ACC112 (cell line): ENCODE measurements at regions not wholly inside any gene's neighbourhood (a gene's known extent, or its start where the extent isn't known, plus 50 kb on each side); places are given as distances from the start of the nearest gene placed in this dataset.
"Not testable (repeated sequence)": the region's sequence is repeated elsewhere in the genome, so short reads cannot be mapped to it uniquely, and the experiment has no call there.

Source experiments
- H2AFZ ChIP-seq: fragments of 200-600 bp; sonication (generic); one replicate; pipeline ENCODE4 v1.6.0; 2017; ENCODE audit warnings: antibody characterized with exemption, low read length; ENCODE audit not compliant: unreplicated experiment
- H3K27ac ChIP-seq: fragments of 200-600 bp; sonication (generic); 2 replicates; pipeline ENCODE4 v1.5.1; 2014; ENCODE audit warnings: low read depth, mild to moderate bottlenecking, antibody characterized with exemption, low read length, moderate library complexity
- H3K27me3 ChIP-seq: fragments of 200-600 bp; sonication (generic); 2 replicates; pipeline ENCODE4 v1.6.1; 2014; ENCODE audit warnings: mild to moderate bottlenecking, antibody characterized with exemption, low read length, moderate library complexity, mixed read lengths; ENCODE audit not compliant: insufficient read depth
- H3K36me3 ChIP-seq: fragments of 200-600 bp; sonication (generic); 2 replicates; pipeline ENCODE4 v1.6.1; 2016; ENCODE audit warnings: mild to moderate bottlenecking, antibody characterized with exemption, low read length, moderate library complexity, mixed read lengths; ENCODE audit not compliant: insufficient read depth
- H3K4me1 ChIP-seq: fragments of 200-600 bp; sonication (generic); one replicate; pipeline ENCODE4 v1.6.1; 2016; ENCODE audit warnings: low read length, mixed read lengths; ENCODE audit not compliant: insufficient read depth, unreplicated experiment, control insufficient read depth
- H3K4me3 ChIP-seq: fragments of 200-600 bp; sonication (generic); 2 replicates; pipeline ENCODE4 v1.5.1; 2014; ENCODE audit warnings: mild to moderate bottlenecking, low read depth, low read length
- H3K79me2 ChIP-seq: fragments of 200-600 bp; sonication (generic); one replicate; pipeline ENCODE4 v1.6.0; 2016; ENCODE audit warnings: low read length; ENCODE audit not compliant: control insufficient read depth, unreplicated experiment, insufficient read depth

GRCh38 chrX:117606101-117606500, 510.5 kb downstream of the KLHL13 start:
- not testable (repeated sequence) for H3K4me3 ChIP-seq, H3K27ac ChIP-seq, H3K4me1 ChIP-seq, H3K27me3 ChIP-seq, H3K36me3 ChIP-seq, H2AFZ ChIP-seq, H3K79me2 ChIP-seq

- H3K79me2 ChIP-seq: no peaks in the 10 kb centered on the region
- no peak overlapping the region for H2AFZ ChIP-seq
- no peak overlapping the region for H3K4me3 ChIP-seq
- H3K36me3 ChIP-seq: no peaks in the 10 kb centered on the region
- no peak overlapping the region for H3K27ac ChIP-seq
- no peaks in the 10 kb centered on the region for H3K27me3 ChIP-seq
- H3K4me1 ChIP-seq: no peaks in the 10 kb centered on the region
Observed at GRCh38 chrX:117570160-117570559, 546.5 kb downstream of the KLHL13 start.

GRCh38 chrX:117568238-117568637, 548.4 kb downstream of the KLHL13 start:
- H3K4me1 ChIP-seq: no peaks in the 10 kb centered on the region
- no peak overlapping the region for H3K27ac ChIP-seq
- H3K79me2 ChIP-seq: no peaks in the 10 kb centered on the region
- H3K27me3 ChIP-seq: no peaks in the 10 kb centered on the region
- H2AFZ ChIP-seq: no peak overlapping the region
- H3K4me3 ChIP-seq: no peak overlapping the region
- no peaks in the 10 kb centered on the region for H3K36me3 ChIP-seq

- Histone ChIP-seq H2AFZ (no peak overlapping the region), H3K36me3 (no peaks in the 10 kb centered on the region), H3K4me1 (no peaks in the 10 kb centered on the region), H3K27me3 (no peaks in the 10 kb centered on the region), H3K79me2 (no peaks in the 10 kb centered on the region), H3K27ac (no peak overlapping the region), H3K4me3 (no peak overlapping the region)
Observed at GRCh38 chrX:117543885-117544284, 572.7 kb downstream of the KLHL13 start.

GRCh38 chrX:117539090-117539418, 577.6 kb downstream of the KLHL13 start:
- Histone ChIP-seq H3K36me3 (no peaks in the 10 kb centered on the region), H3K4me1 (no peaks in the 10 kb centered on the region), H3K4me3 (no peak overlapping the region), H3K79me2 (no peaks in the 10 kb centered on the region), H3K27me3 (no peaks in the 10 kb centered on the region), H2AFZ (no peak overlapping the region), H3K27ac (no peak overlapping the region)

GRCh38 chrX:117538178-117539089, 578.2 kb downstream of the KLHL13 start:
- H3K27ac ChIP-seq: no peak overlapping the region
- H3K4me3 ChIP-seq: no peak overlapping the region
- H2AFZ ChIP-seq: no peak overlapping the region
- H3K4me1 ChIP-seq: no peaks in the 10 kb centered on the region
- H3K79me2 ChIP-seq: no peaks in the 10 kb centered on the region
- H3K27me3 ChIP-seq: no peaks in the 10 kb centered on the region
- no peaks in the 10 kb centered on the region for H3K36me3 ChIP-seq

- no peaks in the 10 kb centered on the region for H3K79me2 ChIP-seq
- H3K4me1 ChIP-seq: no peaks in the 10 kb centered on the region
- no peak overlapping the region for H2AFZ ChIP-seq
- H3K27ac ChIP-seq: no peak overlapping the region
- no peaks in the 10 kb centered on the region for H3K36me3 ChIP-seq
- no peaks in the 10 kb centered on the region for H3K27me3 ChIP-seq
- H3K4me3 ChIP-seq: no peak overlapping the region
Observed at GRCh38 chrX:117532339-117532738, 584.3 kb downstream of the KLHL13 start.

- Histone ChIP-seq H2AFZ (no peak overlapping the region), H3K4me3 (no peak overlapping the region), H3K79me2 (no peaks in the 10 kb centered on the region), H3K36me3 (no peaks in the 10 kb centered on the region), H3K27ac (no peak overlapping the region), H3K4me1 (no peaks in the 10 kb centered on the region), H3K27me3 (no peaks in the 10 kb centered on the region)
Observed at GRCh38 chrX:117522725-117523700, 593.6 kb downstream of the KLHL13 start.

- Histone ChIP-seq H3K79me2 (no peaks in the 10 kb centered on the region), H3K4me3 (no peak overlapping the region)
Observed at GRCh38 chrX:117517994-117518393, 598.6 kb downstream of the KLHL13 start.

GRCh38 chrX:117511379-117511778, 605.2 kb downstream of the KLHL13 start:
- Histone ChIP-seq H3K4me1 (no peaks in the 10 kb centered on the region), H3K4me3 (no peak overlapping the region), H3K79me2 (no peaks in the 10 kb centered on the region), H3K27me3 (no peaks in the 10 kb centered on the region), H3K36me3 (no peaks in the 10 kb centered on the region), H3K27ac (no peak overlapping the region), H2AFZ (no peak overlapping the region)

More at GRCh38 chrX:117517994-117518393, 598.6 kb downstream of the KLHL13 start:
- no peaks in the 10 kb centered on the region for H3K36me3 ChIP-seq
- no peaks in the 10 kb centered on the region for H3K27me3 ChIP-seq
- H3K4me1 ChIP-seq: no peaks in the 10 kb centered on the region
- no peak overlapping the region for H2AFZ ChIP-seq
- no peak overlapping the region for H3K27ac ChIP-seq
